H1 (cell line): ENCODE measurements at regions not wholly inside any gene's neighbourhood (a gene's known extent, or its start where the extent isn't known, plus 50 kb on each side); places are given as distances from the start of the nearest gene placed in this dataset.

Experiments used
- CTCF ChIA-PET: fragments of 300-600 bp; sonication (Branson Sonifier 250); formaldehyde crosslinking; loops from one replicate; lab custom pipeline; 2021; ENCODE audit not compliant: partially characterized antibody; lab: Charles Lee
- POLR2A ChIA-PET: fragments of 300-600 bp; sonication (Branson Sonifier 250); formaldehyde crosslinking; loops from one replicate; lab custom pipeline; 2021; ENCODE audit warnings: inconsistent platforms; ENCODE audit not compliant: partially characterized antibody; lab: Charles Lee
- DNase-seq, 2 experiments: peaks; one replicate each; pipeline versions ENCODE4 v3.0.0 to v3.0.0-alpha.2; 2010 to 2022; ENCODE audit warnings: low spot score in 2 of 2, low read depth in 1 of 2, mixed read lengths in 1 of 2
- FAIRE-seq: peaks from 2 replicates; lab custom pipeline; 2011; peaks lifted over from hg19 to GRCh38; lab: Jason Lieb, UNC
- H2AFZ ChIP-seq: 2 replicates; pipeline ENCODE4 v1.8.1; 2012; ENCODE audit warnings: low read length, inconsistent platforms
- H2AK5ac ChIP-seq: 2 replicates; pipeline ENCODE4 v1.6.1; 2013; ENCODE audit warnings: low read depth, low read length
- H2BK120ac ChIP-seq: replicated peaks from 2 replicates; pipeline ENCODE3; 2013; ENCODE audit warnings: low read depth, low read length, inconsistent platforms
- H2BK12ac ChIP-seq: 2 replicates; pipeline ENCODE4 v1.6.1; 2013; ENCODE audit warnings: low read depth, low read length
- H2BK15ac ChIP-seq: 2 replicates; pipeline ENCODE4 v1.6.1; 2013; ENCODE audit warnings: low read length
- H2BK20ac ChIP-seq: 2 replicates; pipeline ENCODE4 v1.6.1; 2013; ENCODE audit warnings: low read length
- H2BK5ac ChIP-seq: 2 replicates; pipeline ENCODE4 v1.6.1; 2013; ENCODE audit warnings: low read depth, low read length
- H3K14ac ChIP-seq: 2 replicates; pipeline ENCODE4 v1.6.1; 2013; ENCODE audit warnings: inconsistent platforms; ENCODE audit not compliant: insufficient read length
- H3K18ac ChIP-seq: 2 replicates; pipeline ENCODE4 v1.6.1; 2013; ENCODE audit warnings: low read length; ENCODE audit errors: extremely low read depth
- H3K23ac ChIP-seq: 2 replicates; pipeline ENCODE4 v1.6.1; 2013; ENCODE audit warnings: inconsistent platforms; ENCODE audit not compliant: insufficient read length
- H3K23me2 ChIP-seq: 2 replicates; pipeline ENCODE4 v1.6.1; 2013; ENCODE audit warnings: low read depth, low read length
- H3K27ac ChIP-seq: 2 replicates; pipeline ENCODE4 v1.6.1; 2011; ENCODE audit warnings: low read depth, low read length, inconsistent platforms
- H3K27me3 ChIP-seq, 4 experiments: replicated peaks in 1 of 4; 1 replicate in 1 of 4; 2 replicates in 3 of 4; pipeline versions ENCODE4 v1.6.1 to v1.8.1; 2011 to 2013; ENCODE audit warnings: low read length in 3 of 4, mild to moderate bottlenecking in 3 of 4, inconsistent platforms in 2 of 4, mixed read lengths in 2 of 4, moderate library complexity in 1 of 4; ENCODE audit not compliant: control insufficient read depth in 3 of 4, insufficient read depth in 3 of 4; ENCODE audit errors: extremely low read depth in 1 of 4
- H3K36me3 ChIP-seq, 4 experiments: 2 replicates each; pipeline versions ENCODE4 v1.6.1 to v1.8.1; 2011 to 2013; ENCODE audit warnings: mild to moderate bottlenecking in 4 of 4, low read length in 3 of 4, moderate library complexity in 2 of 4, control low read depth in 1 of 4, inconsistent platforms in 1 of 4; ENCODE audit not compliant: insufficient read depth in 4 of 4, control insufficient read depth in 2 of 4
- H3K4ac ChIP-seq: replicated peaks from 2 replicates; pipeline ENCODE3; 2013; ENCODE audit warnings: low read length, low read depth, mixed read lengths, inconsistent platforms; ENCODE audit not compliant: insufficient read length
- H3K4me1 ChIP-seq, 4 experiments: replicated peaks in 1 of 4; 1 replicate in 1 of 4; 2 replicates in 3 of 4; pipeline versions ENCODE4 v1.6.1 to v1.8.1; 2011 to 2013; ENCODE audit warnings: low read length in 3 of 4, inconsistent platforms in 2 of 4, mixed read lengths in 1 of 4; ENCODE audit not compliant: insufficient read depth in 4 of 4, control insufficient read depth in 3 of 4
- H3K4me2 ChIP-seq, 2 experiments: 2 replicates each; pipeline versions ENCODE4 v1.6.1 to v1.8.1; 2011 to 2013; ENCODE audit warnings: low read depth in 2 of 2, low read length in 2 of 2, control low read depth in 1 of 2, inconsistent platforms in 1 of 2, mild to moderate bottlenecking in 1 of 2; ENCODE audit not compliant: insufficient read depth in 1 of 2
- H3K4me3 ChIP-seq, 4 experiments: fragments of 200-600, 300-600 bp in 1 of 4; sonication (generic), shearing (Covaris generic), sonication (Bioruptor Twin) in 1 of 4; 2 replicates each; pipeline versions ENCODE4 v1.5.1 to v1.8.1; 2011 to 2016; ENCODE audit warnings: low read length in 4 of 4, low read depth in 3 of 4, control low read depth in 2 of 4, inconsistent platforms in 2 of 4, mild to moderate bottlenecking in 2 of 4, mixed read lengths in 1 of 4, moderate library complexity in 1 of 4; ENCODE audit not compliant: insufficient read depth in 2 of 4; ENCODE audit errors: extremely low read depth in 1 of 4
- H3K56ac ChIP-seq: replicated peaks from 2 replicates; pipeline ENCODE3; 2013; ENCODE audit warnings: low read depth, mild to moderate bottlenecking, mixed read lengths, low read length, inconsistent platforms; ENCODE audit not compliant: insufficient read length
- H3K79me1 ChIP-seq: 2 replicates; pipeline ENCODE4 v1.6.1; 2013; ENCODE audit warnings: low read depth, low read length, control low read depth
- H3K79me2 ChIP-seq, 2 experiments: 2 replicates each; pipeline versions ENCODE4 v1.6.1 to v1.8.1; 2012 to 2013; ENCODE audit warnings: low read length in 2 of 2, mild to moderate bottlenecking in 2 of 2, inconsistent platforms in 1 of 2; ENCODE audit not compliant: insufficient read depth in 2 of 2, control insufficient read depth in 1 of 2
- H3K9ac ChIP-seq, 4 experiments: replicated peaks in 1 of 4; 1 replicate in 1 of 4; 2 replicates in 3 of 4; pipeline versions ENCODE4 v1.6.1 to v1.8.1; 2011 to 2013; ENCODE audit warnings: low read depth in 3 of 4, low read length in 3 of 4, control low read depth in 2 of 4, mild to moderate bottlenecking in 2 of 4, moderate library complexity in 2 of 4, inconsistent platforms in 1 of 4; ENCODE audit errors: extremely low read depth in 1 of 4
- H3K9me3 ChIP-seq, 2 experiments: 2 replicates each; pipeline versions ENCODE4 v1.6.1 to v1.8.1; 2012 to 2013; ENCODE audit warnings: mild to moderate bottlenecking in 2 of 2, moderate library complexity in 2 of 2, control low read depth in 1 of 2, inconsistent platforms in 1 of 2, low read depth in 1 of 2, low read length in 1 of 2, mixed read lengths in 1 of 2; ENCODE audit not compliant: insufficient read depth in 2 of 2
- H4K20me1 ChIP-seq, 2 experiments: replicated peaks in 1 of 2; 2 replicates each; pipeline versions ENCODE3 to v1.8.1; 2011 to 2013; ENCODE audit warnings: inconsistent platforms in 2 of 2, low read length in 2 of 2, mild to moderate bottlenecking in 1 of 2; ENCODE audit not compliant: insufficient read depth in 2 of 2, control insufficient read depth in 1 of 2
- H4K5ac ChIP-seq: 2 replicates; pipeline ENCODE4 v1.6.1; 2013; ENCODE audit warnings: low read length, low read depth, mixed read lengths, inconsistent platforms; ENCODE audit not compliant: insufficient read length
- H4K8ac ChIP-seq: 2 replicates; pipeline ENCODE4 v1.8.0; 2013; ENCODE audit warnings: mild to moderate bottlenecking, moderate library complexity, low read length, inconsistent platforms; ENCODE audit not compliant: insufficient read depth; ENCODE audit errors: extremely low read depth
- H4K91ac ChIP-seq: replicated peaks from 2 replicates; pipeline ENCODE3; 2013; ENCODE audit warnings: low read length, mixed read lengths, inconsistent platforms; ENCODE audit not compliant: insufficient read length
- GABPA ChIP-seq: IDR thresholded peaks from 2 replicates; pipeline ENCODE4 v1.6.1; 2011; ENCODE audit warnings: mild to moderate bottlenecking, low read length, moderate library complexity, borderline replicate concordance; ENCODE audit not compliant: insufficient read depth
- GTF2F1 ChIP-seq: IDR thresholded peaks from 2 replicates; pipeline ENCODE4 v1.6.1; 2012; ENCODE audit warnings: low read depth, low read length, improper control_type of control experiment, borderline replicate concordance
- SAP30 ChIP-seq: fragments of 300-600 bp; sonication (generic); IDR thresholded peaks from 2 replicates; pipeline ENCODE4 v1.7.1; 2012; ENCODE audit warnings: low read length, moderate library complexity, mild to moderate bottlenecking, inconsistent platforms; ENCODE audit not compliant: insufficient read depth, insufficient replicate concordance
- WGBS, 2 experiments: shearing (Covaris generic) in 1 of 2; methylation state at CpG; one replicate each; pipeline versions ENCODE4 v1.1.6 to v1.1.7; 2013 to 2015; ENCODE audit warnings: low lambda C conversion rate in 2 of 2, mixed read lengths in 2 of 2, inconsistent platforms in 1 of 2, low coverage in 1 of 2, missing lambda C conversion rate in 1 of 2; ENCODE audit not compliant: insufficient replicate concordance in 2 of 2, insufficient coverage in 1 of 2, insufficient read length in 1 of 2; ENCODE audit errors: extremely low coverage in 1 of 2, missing lambda C conversion rate in 1 of 2; 5-methylcytosine and 5-hydroxymethylcytosine counted together

DNA sequence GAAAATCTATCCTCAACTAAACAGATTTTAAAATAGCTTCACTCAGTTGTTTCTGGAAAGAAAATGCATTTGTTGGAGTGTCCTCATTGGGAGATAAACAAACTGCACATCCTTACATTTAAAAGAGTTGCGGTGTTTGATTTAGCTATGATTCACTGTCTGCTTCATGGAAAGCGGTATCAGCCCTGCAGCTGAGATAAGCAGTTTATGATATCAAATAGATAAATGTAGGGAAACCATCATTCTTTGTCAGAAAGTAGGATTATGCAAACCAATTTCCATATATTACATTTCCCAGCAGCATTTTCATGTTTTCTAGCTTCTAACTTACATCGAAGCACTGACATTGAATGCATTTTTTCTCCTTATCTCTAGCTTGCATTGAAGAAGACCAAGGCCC is 698.9 kb downstream of the DIPK2A start:
- POLR2A ChIA-PET: no interaction called here

More for the DNA sequence above, 698.9 kb downstream of the DIPK2A start:
- no peaks in the 10 kb centered on the region for H4K20me1 ChIP-seq
- H3K18ac ChIP-seq: no peak overlapping the region
- H3K27me3 ChIP-seq: no peaks in the 10 kb centered on the region
- H2BK5ac ChIP-seq: no peak overlapping the region
- H2BK12ac ChIP-seq: no peak overlapping the region
- no peak overlapping the region for H3K14ac ChIP-seq
- no peak overlapping the region for H3K9ac ChIP-seq
- H3K9me3 ChIP-seq: peaks cover 7 to 12% of the 10 kb centered on the region in 2 experiments
- no peaks in the 10 kb centered on the region for H3K23me2 ChIP-seq
- H2AK5ac ChIP-seq: no peak overlapping the region
- CTCF ChIA-PET: no interaction called here
- DNase-seq (no peak), FAIRE-seq (no peak)
- no peak overlapping the region for H3K4me3 ChIP-seq
- no peak overlapping the region for H4K8ac ChIP-seq
- no peak overlapping the region for H3K56ac ChIP-seq
- no peaks in the 10 kb centered on the region for H3K36me3 ChIP-seq
- H3K23ac ChIP-seq: no peak overlapping the region
- TF ChIP-seq GTF2F1 (no peak), SAP30 (no peak), GABPA (no peak)
- no peak overlapping the region for H3K27ac ChIP-seq
- WGBS, 2 experiments: 94% methylated on average over 3 of the region's 3 CpGs; no CpG with 5 or more reads in 1 of the 2 experiments
- H3K79me1 ChIP-seq: no peaks in the 10 kb centered on the region
- H3K4ac ChIP-seq: no peak overlapping the region
- no peaks in the 10 kb centered on the region for H3K79me2 ChIP-seq
- H4K91ac ChIP-seq: no peak overlapping the region
- H4K5ac ChIP-seq: no peak overlapping the region
- no peak overlapping the region for H2AFZ ChIP-seq
- H2BK15ac ChIP-seq: no peak overlapping the region
- H2BK20ac ChIP-seq: no peak overlapping the region
- no peak overlapping the region for H2BK120ac ChIP-seq
- H3K4me1 ChIP-seq: no peaks in the 10 kb centered on the region
- H3K4me2 ChIP-seq: no peak overlapping the region
